Liver (tissue), 8 donors: ENCODE measurements at regions not wholly inside any gene's neighbourhood (a gene's known extent, or its start where the extent isn't known, plus 50 kb on each side); places are given as distances from the start of the nearest gene placed in this dataset.

ENCODE experiments used
- DNase-seq: peaks from one replicate; pipeline ENCODE4 v3.0.0-alpha.2; 2017; ENCODE audit warnings: low spot score
- H3K27ac ChIP-seq, 2 donors: one replicate each; pipeline ENCODE4 v1.7.0; 2013; ENCODE audit warnings: inconsistent platforms in 2 of 2, low read length in 2 of 2, control low read depth in 1 of 2, low read depth in 1 of 2, mild to moderate bottlenecking in 1 of 2
- H3K27me3 ChIP-seq, 4 donors: one replicate each; pipeline versions ENCODE4 v1.6.1 to v1.7.0; 2013; ENCODE audit warnings: low read length in 3 of 4, inconsistent platforms in 1 of 4, mild to moderate bottlenecking in 1 of 4, moderate library complexity in 1 of 4; ENCODE audit not compliant: control insufficient read depth in 4 of 4, insufficient read depth in 4 of 4
- H3K36me3 ChIP-seq, 4 donors: one replicate each; pipeline versions ENCODE4 v1.6.1 to v1.7.0; 2013; ENCODE audit warnings: low read length in 3 of 4, mild to moderate bottlenecking in 3 of 4, low read depth in 1 of 4, moderate library complexity in 1 of 4; ENCODE audit not compliant: control insufficient read depth in 4 of 4, insufficient read depth in 3 of 4
- H3K4me1 ChIP-seq, 4 donors: one replicate each; pipeline versions ENCODE4 v1.6.1 to v1.7.0; 2013; ENCODE audit warnings: low read length in 3 of 4, mild to moderate bottlenecking in 3 of 4, moderate library complexity in 1 of 4; ENCODE audit not compliant: control insufficient read depth in 4 of 4, insufficient read depth in 4 of 4
- H3K4me3 ChIP-seq, 3 donors: one replicate each; pipeline versions ENCODE4 v1.6.1 to v1.7.0; 2013; ENCODE audit warnings: low read length in 3 of 3, control low read depth in 1 of 3, low read depth in 1 of 3, mild to moderate bottlenecking in 1 of 3
- H3K9ac ChIP-seq, 2 donors: one replicate each; pipeline ENCODE4 v1.7.0; 2013; ENCODE audit warnings: low read length in 2 of 2, mild to moderate bottlenecking in 2 of 2, moderate library complexity in 2 of 2, control low read depth in 1 of 2, low read depth in 1 of 2
- H3K9me3 ChIP-seq, 4 donors: one replicate each; pipeline versions ENCODE4 v1.6.1 to v1.7.0; 2013; ENCODE audit warnings: low read length in 3 of 4; ENCODE audit not compliant: control insufficient read depth in 4 of 4
- EGR1 ChIP-seq, 2 donors: IDR thresholded peaks; 2 replicates each; pipeline ENCODE4 v1.6.1; 2016 to 2018; ENCODE audit warnings: antibody characterized with exemption in 2 of 2, low read depth in 2 of 2
- FOXA1 ChIP-seq: IDR thresholded peaks from 2 replicates; pipeline ENCODE4 v1.6.1; 2016; ENCODE audit warnings: antibody characterized with exemption
- FOXA2 ChIP-seq: IDR thresholded peaks from 2 replicates; pipeline ENCODE4 v1.6.1; 2016; ENCODE audit warnings: antibody characterized with exemption
- HNF4A ChIP-seq, 2 donors: conservative IDR thresholded peaks; 2 replicates each; pipeline ENCODE4 v1.6.1; 2016; ENCODE audit warnings: antibody characterized with exemption in 2 of 2, mild to moderate bottlenecking in 2 of 2
- HNF4G ChIP-seq: IDR thresholded peaks from 2 replicates; pipeline ENCODE4 v1.6.1; 2016; ENCODE audit warnings: antibody characterized with exemption
- JUND ChIP-seq, 2 donors: IDR thresholded peaks; 2 replicates each; pipeline ENCODE4 v1.6.1; 2016; ENCODE audit warnings: antibody characterized with exemption in 2 of 2
- NR2F2 ChIP-seq: IDR thresholded peaks from 2 replicates; pipeline ENCODE4 v1.6.1; 2016; ENCODE audit warnings: antibody characterized with exemption
- RAD21 ChIP-seq, 2 donors: IDR thresholded peaks; 2 replicates each; pipeline ENCODE4 v1.6.1; 2016; ENCODE audit warnings: antibody characterized with exemption in 2 of 2, mild to moderate bottlenecking in 2 of 2
- RXRA ChIP-seq, 2 donors: IDR thresholded peaks; 2 replicates each; pipeline ENCODE4 v1.6.1; 2017 to 2018; ENCODE audit warnings: antibody characterized with exemption in 2 of 2, mild to moderate bottlenecking in 1 of 2
- SP1 ChIP-seq: IDR thresholded peaks from 2 replicates; pipeline ENCODE4 v1.6.1; 2018; ENCODE audit warnings: antibody characterized with exemption, mild to moderate bottlenecking
- TAF1 ChIP-seq: conservative IDR thresholded peaks from 2 replicates; pipeline ENCODE4 v1.6.1; 2016; ENCODE audit warnings: antibody characterized with exemption, mild to moderate bottlenecking
- YY1 ChIP-seq: IDR thresholded peaks from 2 replicates; pipeline ENCODE4 v1.6.1; 2016; ENCODE audit warnings: antibody characterized with exemption, mild to moderate bottlenecking
- WGBS: extraction: QIAGEN DNeasy Blood & Tissue Kit; methylation state at CpG from one replicate; pipeline ENCODE4 v1.1.7; 2013; 5-methylcytosine and 5-hydroxymethylcytosine counted together
- TF ChIP-seq, protein P1 (sequence below): IDR thresholded peaks from 2 replicates; pipeline ENCODE4 v1.6.1; 2016; ENCODE audit warnings: antibody characterized with exemption, mild to moderate bottlenecking
- TF ChIP-seq, protein P2 (sequence below): IDR thresholded peaks from 2 replicates; pipeline ENCODE4 v1.6.1; 2016; ENCODE audit warnings: antibody characterized with exemption
- TF ChIP-seq, protein P3 (sequence below): fragments of 150-350 bp; IDR thresholded peaks from 2 replicates; pipeline ENCODE4 v1.5.1; 2017; ENCODE audit warnings: improper control_type of control experiment, low read depth, low read length; ENCODE audit not compliant: missing input control
- TF ChIP-seq, protein P4 (sequence below): IDR thresholded peaks from 2 replicates; pipeline ENCODE4 v1.6.1; 2016; ENCODE audit warnings: antibody characterized with exemption
- donor health status: healthy.
- donor health status: healthy.
- donor health status: healthy.
- donor health status: healthy.
- donor health status: healthy.

DNA sequence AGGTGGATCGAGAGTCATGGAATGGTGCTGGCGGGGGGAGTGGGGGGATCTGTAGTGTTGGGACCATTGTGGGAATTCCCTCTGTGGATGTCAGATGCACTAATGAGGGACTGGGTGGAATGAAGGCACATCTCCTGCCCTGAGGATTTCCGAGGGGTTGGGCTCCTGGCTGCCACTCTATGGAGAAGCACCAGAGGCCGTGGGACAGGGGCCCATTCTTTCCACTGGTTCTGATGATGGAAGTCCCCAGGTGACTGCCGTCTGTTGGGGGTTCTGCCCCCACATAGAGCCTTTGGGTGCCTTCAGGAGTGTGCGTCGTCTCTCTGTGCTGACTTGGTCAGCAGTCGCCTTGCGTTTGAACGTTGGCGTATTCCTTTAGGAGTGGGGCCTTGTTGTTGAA lies 202.9 kb downstream of the GLRX3 start:
- H3K9me3 ChIP-seq = no peaks in the 10 kb centered on the region
- no peak overlapping the region for H3K4me3 ChIP-seq
- H3K27me3 ChIP-seq = no peaks in the 10 kb centered on the region
- TF ChIP-seq RXRA (IDR thresholded peaks at IDR 0.05) = no peak
- no peak for TF ChIP-seq FOXA2
- TF ChIP-seq SP1 = no peak
- no peak for TF ChIP-seq EGR1 (IDR thresholded peaks at IDR 0.05; ENCODE audit: low read depth in 2 of 2)
- no peak for TF ChIP-seq NR2F2
- TF ChIP-seq HNF4G = no peak
- no peak for TF ChIP-seq JUND (IDR thresholded peaks at IDR 0.05)
- TF ChIP-seq TAF1 = no peak
- TF ChIP-seq FOXA1 = no peak
- TF ChIP-seq RAD21 (IDR thresholded peaks at IDR 0.05) = no peak
- TF ChIP-seq, protein P1, sequence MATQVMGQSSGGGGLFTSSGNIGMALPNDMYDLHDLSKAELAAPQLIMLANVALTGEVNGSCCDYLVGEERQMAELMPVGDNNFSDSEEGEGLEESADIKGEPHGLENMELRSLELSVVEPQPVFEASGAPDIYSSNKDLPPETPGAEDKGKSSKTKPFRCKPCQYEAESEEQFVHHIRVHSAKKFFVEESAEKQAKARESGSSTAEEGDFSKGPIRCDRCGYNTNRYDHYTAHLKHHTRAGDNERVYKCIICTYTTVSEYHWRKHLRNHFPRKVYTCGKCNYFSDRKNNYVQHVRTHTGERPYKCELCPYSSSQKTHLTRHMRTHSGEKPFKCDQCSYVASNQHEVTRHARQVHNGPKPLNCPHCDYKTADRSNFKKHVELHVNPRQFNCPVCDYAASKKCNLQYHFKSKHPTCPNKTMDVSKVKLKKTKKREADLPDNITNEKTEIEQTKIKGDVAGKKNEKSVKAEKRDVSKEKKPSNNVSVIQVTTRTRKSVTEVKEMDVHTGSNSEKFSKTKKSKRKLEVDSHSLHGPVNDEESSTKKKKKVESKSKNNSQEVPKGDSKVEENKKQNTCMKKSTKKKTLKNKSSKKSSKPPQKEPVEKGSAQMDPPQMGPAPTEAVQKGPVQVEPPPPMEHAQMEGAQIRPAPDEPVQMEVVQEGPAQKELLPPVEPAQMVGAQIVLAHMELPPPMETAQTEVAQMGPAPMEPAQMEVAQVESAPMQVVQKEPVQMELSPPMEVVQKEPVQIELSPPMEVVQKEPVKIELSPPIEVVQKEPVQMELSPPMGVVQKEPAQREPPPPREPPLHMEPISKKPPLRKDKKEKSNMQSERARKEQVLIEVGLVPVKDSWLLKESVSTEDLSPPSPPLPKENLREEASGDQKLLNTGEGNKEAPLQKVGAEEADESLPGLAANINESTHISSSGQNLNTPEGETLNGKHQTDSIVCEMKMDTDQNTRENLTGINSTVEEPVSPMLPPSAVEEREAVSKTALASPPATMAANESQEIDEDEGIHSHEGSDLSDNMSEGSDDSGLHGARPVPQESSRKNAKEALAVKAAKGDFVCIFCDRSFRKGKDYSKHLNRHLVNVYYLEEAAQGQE = no peak
- TF ChIP-seq, protein P2, sequence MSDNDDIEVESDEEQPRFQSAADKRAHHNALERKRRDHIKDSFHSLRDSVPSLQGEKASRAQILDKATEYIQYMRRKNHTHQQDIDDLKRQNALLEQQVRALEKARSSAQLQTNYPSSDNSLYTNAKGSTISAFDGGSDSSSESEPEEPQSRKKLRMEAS = no peak
- no peaks in the 10 kb centered on the region for H3K36me3 ChIP-seq
- H3K4me1 ChIP-seq = no peaks in the 10 kb centered on the region
- H3K9ac ChIP-seq = no peak overlapping the region
- WGBS = 91% methylated on average over 11 of the region's 11 CpGs
- no peak overlapping the region for H3K27ac ChIP-seq
- DNase-seq = no peak

DNA sequence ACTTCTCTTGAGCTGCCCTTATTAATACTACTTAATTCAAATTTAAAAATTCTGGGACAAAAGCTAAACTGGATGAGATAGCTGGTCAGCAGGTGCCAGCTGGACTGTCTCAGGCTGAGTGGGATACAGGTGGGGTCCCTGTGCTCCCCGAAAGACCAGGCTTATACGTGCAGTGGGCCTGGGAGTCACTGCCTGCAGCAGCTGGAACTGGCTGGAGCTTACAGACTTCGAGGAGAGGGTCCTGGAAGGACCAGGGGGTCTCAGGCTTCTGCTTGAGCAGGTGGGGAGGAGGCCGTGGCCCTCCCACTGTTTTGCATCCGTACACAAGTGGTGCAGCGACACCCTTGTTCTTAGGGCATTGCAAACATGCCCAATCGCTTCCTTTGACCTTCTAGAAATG lies 203.7 kb downstream of the GLRX3 start:
- Histone ChIP-seq H3K4me3 (no peak overlapping the region), H3K36me3 (no peaks in the 10 kb centered on the region), H3K9ac (no peak overlapping the region), H3K4me1 (no peaks in the 10 kb centered on the region), H3K27ac (no peak overlapping the region), H3K9me3 (no peaks in the 10 kb centered on the region), H3K27me3 (no peaks in the 10 kb centered on the region)
- WGBS = 71% methylated on average over 7 of the region's 7 CpGs
- TF ChIP-seq TAF1 (no peak), HNF4A (conservative IDR thresholded peaks at IDR 0.05) (no peak), SP1 (no peak), NR2F2 (no peak), YY1 (no peak)
- TF ChIP-seq, protein P3, sequence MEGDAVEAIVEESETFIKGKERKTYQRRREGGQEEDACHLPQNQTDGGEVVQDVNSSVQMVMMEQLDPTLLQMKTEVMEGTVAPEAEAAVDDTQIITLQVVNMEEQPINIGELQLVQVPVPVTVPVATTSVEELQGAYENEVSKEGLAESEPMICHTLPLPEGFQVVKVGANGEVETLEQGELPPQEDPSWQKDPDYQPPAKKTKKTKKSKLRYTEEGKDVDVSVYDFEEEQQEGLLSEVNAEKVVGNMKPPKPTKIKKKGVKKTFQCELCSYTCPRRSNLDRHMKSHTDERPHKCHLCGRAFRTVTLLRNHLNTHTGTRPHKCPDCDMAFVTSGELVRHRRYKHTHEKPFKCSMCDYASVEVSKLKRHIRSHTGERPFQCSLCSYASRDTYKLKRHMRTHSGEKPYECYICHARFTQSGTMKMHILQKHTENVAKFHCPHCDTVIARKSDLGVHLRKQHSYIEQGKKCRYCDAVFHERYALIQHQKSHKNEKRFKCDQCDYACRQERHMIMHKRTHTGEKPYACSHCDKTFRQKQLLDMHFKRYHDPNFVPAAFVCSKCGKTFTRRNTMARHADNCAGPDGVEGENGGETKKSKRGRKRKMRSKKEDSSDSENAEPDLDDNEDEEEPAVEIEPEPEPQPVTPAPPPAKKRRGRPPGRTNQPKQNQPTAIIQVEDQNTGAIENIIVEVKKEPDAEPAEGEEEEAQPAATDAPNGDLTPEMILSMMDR = no peak
- TF ChIP-seq, protein P4, sequence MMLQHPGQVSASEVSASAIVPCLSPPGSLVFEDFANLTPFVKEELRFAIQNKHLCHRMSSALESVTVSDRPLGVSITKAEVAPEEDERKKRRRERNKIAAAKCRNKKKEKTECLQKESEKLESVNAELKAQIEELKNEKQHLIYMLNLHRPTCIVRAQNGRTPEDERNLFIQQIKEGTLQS = no peak
- DNase-seq = no peak
